T47D (cell line): ENCODE measurements at regions not wholly inside any gene's neighbourhood (a gene's known extent, or its start where the extent isn't known, plus 50 kb on each side); places are given as distances from the start of the nearest gene placed in this dataset.
"Not testable (repeated sequence)": the region's sequence is repeated elsewhere in the genome, so short reads cannot be mapped to it uniquely, and the experiment has no call there.

Experiments used
- DNase-seq, 2 experiments: peaks; one replicate each; pipeline versions ENCODE4 v3.0.0 to v3.0.0-alpha.2; 2011 to 2012; ENCODE audit warnings: low read depth in 1 of 2, low spot score in 1 of 2
- JUND ChIP-seq: IDR thresholded peaks from 2 replicates; pipeline ENCODE4 v1.6.1; 2012; ENCODE audit warnings: low read depth
- in situ Hi-C: cut with HindIII; loops from 2 replicates; pipeline ENCODE4 v1.10.0; 2016; ENCODE audit warnings: low sequenced_read_pairs, low pct_unique_long_range_greater_than_20kb

- no peak for TF ChIP-seq JUND
- DNase-seq = no peak
Observed at GRCh38 chr5:25764733-25765132, 1120.0 kb upstream of the CDH10 start.

GRCh38 chr5:25763781-25764180 lies 1119.0 kb upstream of the CDH10 start:
- TF ChIP-seq JUND = no peak
- DNase-seq = peak in 1 of 2 experiments; percentile 14
- in situ Hi-C loops = no loop called here

More at GRCh38 chr5:25764733-25765132, 1120.0 kb upstream of the CDH10 start:
- in situ Hi-C loops = no loop called here

GRCh38 chr5:25754895-25755294 lies 1110.1 kb upstream of the CDH10 start:
- DNase-seq = peak in 1 of 2 experiments; percentile 51
- no peak for TF ChIP-seq JUND
- in situ Hi-C loops = no loop called here

GRCh38 chr5:25744908-25745307 lies 1100.1 kb upstream of the CDH10 start:
- TF ChIP-seq JUND = no peak
- in situ Hi-C loops = no loop called here
- no peak for DNase-seq

- DNase-seq = no peak
- no peak for TF ChIP-seq JUND
- in situ Hi-C loops = no loop called here
Observed at GRCh38 chr5:25716680-25717079, 1071.9 kb upstream of the CDH10 start.

- in situ Hi-C loops = no loop called here
- peak in 1 of 2 experiments; percentile 57 for DNase-seq
- TF ChIP-seq JUND = no peak
Observed at GRCh38 chr5:25713259-25713658, 1068.5 kb upstream of the CDH10 start.

GRCh38 chr5:25707093-25707492 lies 1062.3 kb upstream of the CDH10 start:
- DNase-seq = no peak
- in situ Hi-C loops = no loop called here
- TF ChIP-seq JUND = no peak

- no peak for TF ChIP-seq JUND
- peak in 1 of 2 experiments; percentile 31 for DNase-seq
Observed at GRCh38 chr5:25701936-25702335, 1057.2 kb upstream of the CDH10 start.

GRCh38 chr5:25694801-25695200 lies 1050.0 kb upstream of the CDH10 start:
- in situ Hi-C loops = no loop called here
- TF ChIP-seq JUND = no peak
- DNase-seq = no peak

More at GRCh38 chr5:25701936-25702335, 1057.2 kb upstream of the CDH10 start:
- in situ Hi-C loops = no loop called here

GRCh38 chr5:25688156-25688555 lies 1043.4 kb upstream of the CDH10 start:
- in situ Hi-C loops = no loop called here
- no peak for DNase-seq
- TF ChIP-seq JUND = no peak

GRCh38 chr5:25669645-25670401 lies 1025.0 kb upstream of the CDH10 start:
- TF ChIP-seq JUND = no peak
- in situ Hi-C loops = no loop called here
- DNase-seq = no peak

- no peak for DNase-seq
- in situ Hi-C loops = no loop called here
- TF ChIP-seq JUND = no peak
Observed at GRCh38 chr5:25662610-25663009, 1017.8 kb upstream of the CDH10 start.

GRCh38 chr5:25650316-25650715 lies 1005.5 kb upstream of the CDH10 start:
- DNase-seq, in situ Hi-C loops: not testable (repeated sequence)

GRCh38 chr5:25649628-25650265 lies 1005.0 kb upstream of the CDH10 start:
- in situ Hi-C loops = no loop called here

More at GRCh38 chr5:25649628-25650265, 1005.0 kb upstream of the CDH10 start:
- no peak for TF ChIP-seq JUND
- DNase-seq = no peak
